NCI-H2227 treated with DMSO at 0.1 percent for 48 hours (cell line): ENCODE measurements at regions not wholly inside any gene's neighbourhood (a gene's known extent, or its start where the extent isn't known, plus 50 kb on each side); places are given as distances from the start of the nearest gene placed in this dataset.

ENCODE experiments used
- DNase-seq: peaks from one replicate; lab custom pipeline; 2025; lab: John Stamatoyannopoulos, UW

- DNase-seq: no peak
Measured at GRCh38 chr10:16361086-16361485, 75.7 kb upstream of the PTER start.

DNA sequence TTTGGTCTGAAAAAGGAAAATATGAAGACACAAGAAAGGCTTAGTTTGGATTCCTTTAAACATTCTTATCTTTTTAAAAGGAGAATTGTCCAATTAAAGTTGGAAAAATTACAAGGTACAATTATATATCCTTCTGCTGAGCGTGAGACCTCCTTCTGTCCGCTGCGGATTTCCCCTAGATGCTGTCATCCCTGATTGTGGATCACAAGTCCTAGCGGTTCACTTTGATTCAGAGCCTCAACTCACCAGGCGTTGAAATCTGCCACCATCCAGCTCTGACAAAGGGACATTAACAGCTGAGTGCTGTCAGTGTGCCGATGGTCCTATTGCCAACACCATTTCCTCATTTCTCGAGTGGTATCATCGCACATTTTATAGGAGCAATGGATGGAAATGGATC lies 73.1 kb upstream of the PTER start:
- DNase-seq: no peak

DNA sequence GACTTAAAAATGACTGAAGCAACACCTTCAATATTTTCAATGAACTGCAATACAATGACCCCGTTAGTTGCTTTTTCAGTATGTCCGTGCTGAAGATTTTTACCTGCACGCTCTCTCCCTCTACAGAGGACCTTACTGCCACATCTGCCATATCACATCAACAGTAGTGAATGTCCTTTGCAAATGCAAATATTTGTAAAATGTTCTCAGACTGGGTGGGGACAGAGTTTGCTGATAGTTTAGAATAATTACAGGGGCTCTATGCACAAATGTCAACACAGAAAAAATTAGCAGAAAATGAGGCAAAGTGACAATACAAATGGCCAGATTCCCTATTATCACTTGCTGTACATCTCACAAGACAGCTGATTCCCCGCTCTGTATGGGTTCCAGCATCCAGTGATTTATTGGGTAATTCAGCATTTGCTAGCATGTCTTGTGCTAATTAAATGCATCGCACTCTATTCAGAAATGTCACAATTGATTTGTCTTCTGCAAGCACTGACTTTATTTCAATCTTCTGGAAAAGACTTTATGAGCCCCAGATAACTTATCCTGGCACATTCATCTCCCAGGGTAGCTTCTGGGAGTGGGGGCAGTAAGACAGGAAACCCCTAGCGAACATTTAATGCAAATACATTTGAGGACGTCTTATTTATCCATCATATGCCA lies 69.1 kb upstream of the PTER start:
- DNase-seq: no peak

DNA sequence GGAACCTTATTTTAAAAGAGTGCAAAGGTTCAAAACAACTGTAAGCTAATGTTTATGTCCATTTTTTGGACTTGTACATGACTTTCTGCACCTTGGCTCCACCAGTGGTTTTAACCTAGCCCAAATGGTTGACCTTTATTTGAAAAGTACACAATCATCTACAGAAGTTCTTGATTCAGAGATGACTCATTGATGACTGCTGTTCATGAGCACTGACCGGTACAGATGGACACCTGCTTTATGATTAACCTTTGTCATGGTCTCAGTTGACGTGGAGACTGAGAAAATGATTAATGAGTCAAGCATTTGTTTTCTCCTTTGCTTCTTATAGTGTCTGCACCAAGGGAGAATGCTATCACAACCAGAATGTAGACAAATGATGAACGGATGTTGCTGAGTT lies 55.7 kb upstream of the PTER start:
- DNase-seq: no peak

DNA sequence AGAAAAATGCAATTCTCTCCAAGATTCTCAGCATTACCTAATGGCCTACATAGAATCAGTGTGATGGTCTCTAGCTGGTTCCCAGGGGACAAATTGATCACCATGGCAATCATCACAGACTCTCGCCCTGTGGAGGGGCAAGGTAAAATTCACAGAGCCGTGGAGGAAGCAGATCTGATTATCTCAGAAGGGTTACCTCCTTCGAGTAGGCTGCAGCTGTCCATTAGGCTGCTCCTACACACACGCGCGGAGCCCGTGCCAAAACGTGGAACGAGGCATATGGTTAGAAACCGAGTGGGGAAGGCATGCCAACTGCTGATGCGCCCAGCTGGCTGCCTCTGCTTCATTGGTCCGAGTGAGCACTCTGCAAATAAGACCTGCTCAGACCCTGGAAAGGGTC lies 52.8 kb upstream of the PTER start:
- DNase-seq: no peak

GRCh38 chr10:16386855-16387254 lies 50.0 kb upstream of the PTER start:
- no peak for DNase-seq
